GM19452 (cell line): ENCODE measurements at regions not wholly inside any gene's neighbourhood (a gene's known extent, or its start where the extent isn't known, plus 50 kb on each side); places are given as distances from the start of the nearest gene placed in this dataset.

Experiments
- ATAC-seq: cut with Tn5 transposase; IDR thresholded peaks from one replicate; pipeline ENCODE4 v1.9.1; 2021; ENCODE audit not compliant: unreplicated experiment

DNA sequence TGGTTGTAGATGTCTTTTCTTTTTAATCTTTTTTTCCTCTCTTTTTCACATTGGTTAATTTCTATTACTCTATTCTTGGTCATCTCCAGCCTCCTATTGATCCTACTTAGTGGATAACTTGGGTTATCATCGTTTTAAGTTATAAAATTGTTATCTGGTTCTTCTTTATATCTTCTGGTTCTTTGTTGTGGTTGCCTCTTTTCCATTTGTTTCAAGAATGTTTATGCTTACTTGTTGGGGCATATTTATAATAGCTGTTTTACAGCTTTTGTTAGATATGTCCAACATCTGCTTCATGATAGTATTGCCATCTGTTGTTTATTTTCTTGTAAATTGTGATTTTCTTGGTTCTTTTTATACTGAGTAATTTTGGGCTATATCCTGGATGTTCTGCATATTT, 1429.6 kb downstream of the TBC1D22A start:
- ATAC-seq = no peak

DNA sequence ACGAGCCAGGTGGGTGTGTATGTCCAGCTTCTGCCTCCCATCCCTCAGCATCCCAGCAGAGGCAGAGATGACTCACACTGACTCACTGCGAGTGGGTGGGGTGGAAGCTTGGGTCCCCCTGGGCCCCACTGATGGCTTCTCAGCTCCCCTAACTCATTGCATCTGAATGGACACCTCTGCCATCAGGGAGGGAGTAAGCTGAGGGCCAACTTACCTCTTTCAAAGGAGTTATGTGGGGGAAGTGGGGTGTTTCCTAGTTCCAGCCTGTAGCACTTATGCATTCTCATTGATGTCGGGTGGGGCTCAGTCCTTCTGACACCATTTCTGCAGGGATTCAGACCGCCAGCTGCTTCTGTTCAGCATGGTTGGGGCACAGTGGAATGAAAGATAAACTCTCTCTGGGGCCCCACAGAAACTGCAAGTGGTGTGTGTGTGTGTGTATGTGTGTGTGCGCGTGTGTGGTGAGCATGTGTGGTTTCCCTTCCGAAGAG, 1425.8 kb downstream of the TBC1D22A start:
- ATAC-seq = no peak

DNA sequence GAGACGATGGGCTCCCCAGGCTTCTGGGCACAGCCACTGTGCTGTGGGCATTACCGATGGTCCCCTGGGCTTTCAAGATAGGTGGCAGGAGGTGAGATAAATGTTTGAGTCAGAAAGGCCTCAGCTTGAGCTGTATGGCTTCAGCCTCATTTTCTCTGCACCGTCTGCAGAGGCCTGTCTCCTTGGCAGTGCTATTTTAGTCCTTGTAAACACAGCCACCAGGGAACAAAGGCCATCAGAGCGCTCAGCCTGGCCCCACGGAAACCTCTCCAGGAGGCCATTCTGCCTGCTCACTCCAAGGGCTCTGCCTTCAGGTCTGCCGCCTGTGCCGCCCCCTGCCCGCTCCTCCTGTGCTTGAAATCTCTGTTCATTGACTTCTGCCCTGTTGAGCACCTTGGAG, 1424.9 kb downstream of the TBC1D22A start:
- no peak for ATAC-seq

GRCh38 chr22:48186146-48186790, 1423.8 kb downstream of the TBC1D22A start:
- ATAC-seq = no peak

DNA sequence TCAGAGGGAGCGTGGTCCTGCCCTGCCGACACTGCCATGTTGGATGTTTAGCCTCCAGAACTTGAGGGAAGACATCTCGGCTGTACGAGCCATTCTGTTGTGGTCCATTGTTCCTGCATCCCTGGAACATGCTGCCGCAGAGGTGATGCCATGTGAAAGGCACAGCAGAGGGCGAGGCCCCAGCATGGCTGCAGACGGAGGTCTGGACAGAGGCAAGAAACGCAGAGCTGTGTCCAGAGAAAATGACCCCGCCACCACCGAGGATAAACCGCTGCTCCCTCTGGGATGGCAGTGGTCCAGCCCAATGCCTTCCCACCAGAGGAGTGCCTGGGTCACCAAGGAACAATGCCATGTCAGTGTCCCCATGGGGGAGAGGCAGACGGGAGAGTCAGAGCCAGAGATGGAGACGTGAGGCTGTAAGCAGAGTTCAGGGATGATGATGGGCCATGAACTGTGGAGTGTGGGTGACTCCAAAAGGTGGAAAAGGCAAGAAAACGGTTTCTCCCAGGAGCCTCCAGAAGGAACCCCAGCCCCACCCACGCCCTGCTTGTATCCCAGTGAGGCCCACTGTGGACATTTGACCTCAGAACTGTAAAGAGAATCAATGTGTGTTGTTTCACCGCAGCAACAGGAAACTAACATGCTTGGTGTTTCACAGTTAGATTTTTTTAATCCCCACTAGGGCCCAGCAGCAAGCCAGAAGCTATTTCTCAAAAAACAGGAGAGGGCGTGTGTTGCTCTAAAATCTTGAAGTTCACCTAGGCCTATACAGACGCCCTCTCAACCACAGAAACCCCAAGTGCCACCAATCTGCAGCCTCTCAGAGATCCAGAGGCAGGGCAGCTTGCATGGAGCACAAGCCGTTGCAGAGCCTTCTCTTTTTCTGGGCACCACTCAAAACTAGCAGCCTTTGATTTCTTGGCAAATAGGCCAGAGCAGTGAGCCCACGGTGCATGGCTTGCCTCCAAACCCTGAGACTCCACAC, 1422.9 kb downstream of the TBC1D22A start:
- no peak for ATAC-seq

- ATAC-seq = no peak
These were observed 1420.7 kb downstream of the TBC1D22A start for GRCh38 chr22:48182846-48183805.

DNA sequence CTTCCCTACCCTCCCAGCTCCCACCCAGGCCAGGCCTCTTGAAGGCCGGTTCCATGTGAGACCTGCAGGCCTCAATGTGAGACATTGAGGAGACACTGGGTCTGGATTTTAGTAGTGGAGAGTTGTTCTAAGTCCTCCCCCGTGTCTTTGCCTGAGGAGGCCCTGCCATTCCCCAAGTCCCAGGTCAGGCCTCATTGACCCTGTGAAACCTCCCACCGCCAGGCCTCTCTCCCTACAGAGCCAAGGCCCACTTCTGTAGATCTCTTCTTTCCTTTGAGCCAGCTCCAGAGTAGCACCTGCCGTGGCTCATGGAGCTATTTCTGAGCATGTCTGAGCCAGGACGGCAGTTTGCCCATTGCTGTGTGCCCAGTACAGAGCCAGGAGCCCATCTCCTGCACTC, 1419.6 kb downstream of the TBC1D22A start:
- ATAC-seq = no peak

- no peak for ATAC-seq
These were observed 1419.0 kb downstream of the TBC1D22A start for GRCh38 chr22:48181263-48181955.

GRCh38 chr22:48180631-48181030, 1418.2 kb downstream of the TBC1D22A start:
- ATAC-seq = no peak

GRCh38 chr22:48179571-48180546, 1417.4 kb downstream of the TBC1D22A start:
- no peak for ATAC-seq

- no peak for ATAC-seq
These were observed 1416.1 kb downstream of the TBC1D22A start for GRCh38 chr22:48178536-48178935.

DNA sequence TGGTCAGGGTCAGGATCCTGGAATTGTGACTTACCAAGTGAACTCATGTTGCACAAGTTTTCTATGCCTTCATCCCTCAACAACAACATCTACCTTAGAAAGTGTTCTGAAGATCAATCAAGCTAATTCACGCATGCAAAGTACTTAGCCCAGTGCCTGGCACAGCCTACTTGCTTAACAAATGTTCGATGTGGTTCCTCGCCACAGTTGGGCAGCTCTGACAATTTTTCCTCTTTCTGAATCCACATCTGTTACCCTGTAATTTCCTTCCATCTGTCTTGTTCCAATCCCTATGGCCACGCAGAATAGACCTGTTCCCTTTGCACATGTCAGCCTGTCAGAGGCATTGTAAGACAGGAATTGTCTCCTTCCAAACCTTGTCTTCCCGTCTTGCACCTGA, 1415.2 kb downstream of the TBC1D22A start:
- no peak for ATAC-seq

- no peak for ATAC-seq
These were observed 1413.3 kb downstream of the TBC1D22A start for GRCh38 chr22:48175721-48176120.

DNA sequence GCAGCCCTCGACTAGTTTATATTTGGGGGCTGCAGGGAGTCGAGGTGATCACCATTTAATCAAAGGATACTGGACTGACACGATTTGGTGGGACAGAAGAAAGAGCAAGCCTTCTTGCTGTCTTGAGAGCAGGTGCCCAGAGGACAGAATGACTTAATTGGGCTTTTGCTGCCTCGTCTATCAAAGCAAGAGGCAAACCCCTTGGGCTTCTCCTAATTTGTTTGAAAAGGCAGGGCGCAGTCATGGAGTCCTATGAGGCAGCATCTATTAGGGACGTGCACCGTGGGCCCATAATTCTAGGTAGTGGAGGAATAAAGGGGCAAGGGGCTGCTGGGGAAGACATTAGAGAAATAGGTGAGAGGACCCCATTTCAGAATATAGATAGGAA, 1411.3 kb downstream of the TBC1D22A start:
- no peak for ATAC-seq

DNA sequence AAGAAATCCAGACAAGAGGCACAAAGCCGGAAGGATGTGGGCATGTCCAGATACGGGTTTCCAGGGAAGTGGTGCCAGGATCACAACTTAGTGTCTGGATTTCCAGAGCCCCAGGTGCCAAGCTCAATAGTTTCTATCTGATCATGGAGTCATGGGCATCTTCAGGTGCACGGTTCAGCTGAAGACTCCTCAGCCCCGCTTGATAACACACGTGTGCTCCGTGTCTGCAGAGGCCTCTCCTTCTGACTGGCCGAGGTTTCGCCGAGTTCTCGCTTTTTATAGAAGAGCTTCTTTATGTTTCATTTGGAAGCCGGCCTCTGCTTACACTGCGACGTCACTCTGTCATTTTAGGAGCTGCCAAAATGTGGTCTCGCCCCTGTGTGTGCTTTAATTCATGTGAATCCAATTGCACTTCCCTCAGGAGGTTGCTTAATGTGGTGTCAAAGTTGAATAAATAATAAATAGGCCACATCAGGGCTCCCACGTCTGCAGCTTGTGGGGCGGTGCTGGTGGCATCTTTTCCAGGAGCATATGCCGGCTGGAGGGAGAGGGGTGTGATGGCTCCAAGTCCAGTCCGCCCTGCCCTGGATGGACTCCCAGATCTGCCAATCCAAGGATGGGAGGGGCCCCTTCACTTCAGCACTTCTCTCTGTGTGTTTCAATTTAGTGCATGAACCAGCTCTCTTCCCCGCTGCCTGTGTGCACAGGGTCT, 1410.8 kb downstream of the TBC1D22A start:
- ATAC-seq = no peak

DNA sequence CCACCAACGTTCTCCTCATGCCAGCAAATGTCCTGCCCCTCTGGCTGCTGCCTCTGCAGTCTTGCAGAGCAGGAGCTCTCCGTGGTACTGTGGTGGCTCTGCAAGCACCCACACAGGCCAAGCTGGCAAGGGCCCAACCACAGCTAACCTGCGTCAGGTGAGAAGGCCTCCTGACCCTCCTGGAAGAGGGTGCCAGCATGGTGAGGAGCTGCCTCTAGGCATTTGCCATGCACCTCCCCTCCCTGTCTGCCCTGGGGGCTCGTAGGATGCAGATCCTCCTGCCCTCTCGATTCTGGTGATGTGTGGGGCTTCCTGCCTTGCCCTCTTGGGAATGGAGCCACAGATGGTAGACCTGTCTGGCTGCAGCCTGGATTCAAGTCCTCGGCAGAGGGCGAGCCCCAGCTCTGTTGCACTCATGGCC, 1408.8 kb downstream of the TBC1D22A start:
- ATAC-seq = no peak

GRCh38 chr22:48169227-48169626, 1406.8 kb downstream of the TBC1D22A start:
- no peak for ATAC-seq

DNA sequence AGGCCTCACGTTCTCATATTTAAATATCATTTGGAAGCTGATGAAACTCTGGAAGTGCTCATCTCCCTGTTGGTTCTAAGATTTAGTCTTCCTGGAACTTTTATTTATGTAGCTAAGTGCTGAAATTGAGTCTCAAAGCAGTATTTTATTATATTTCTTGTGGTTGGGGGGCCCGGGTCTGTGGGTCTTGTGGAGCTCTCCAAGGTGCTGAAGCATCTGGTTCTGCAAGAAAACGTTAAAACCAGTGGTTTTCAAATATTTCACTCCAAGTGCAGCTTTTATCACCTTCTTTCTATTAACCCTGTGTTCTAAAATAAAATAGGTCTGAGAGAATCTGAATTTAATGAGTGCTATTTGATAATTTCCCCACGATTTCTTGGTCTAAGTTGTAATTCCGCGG, 1404.8 kb downstream of the TBC1D22A start:
- no peak for ATAC-seq

DNA sequence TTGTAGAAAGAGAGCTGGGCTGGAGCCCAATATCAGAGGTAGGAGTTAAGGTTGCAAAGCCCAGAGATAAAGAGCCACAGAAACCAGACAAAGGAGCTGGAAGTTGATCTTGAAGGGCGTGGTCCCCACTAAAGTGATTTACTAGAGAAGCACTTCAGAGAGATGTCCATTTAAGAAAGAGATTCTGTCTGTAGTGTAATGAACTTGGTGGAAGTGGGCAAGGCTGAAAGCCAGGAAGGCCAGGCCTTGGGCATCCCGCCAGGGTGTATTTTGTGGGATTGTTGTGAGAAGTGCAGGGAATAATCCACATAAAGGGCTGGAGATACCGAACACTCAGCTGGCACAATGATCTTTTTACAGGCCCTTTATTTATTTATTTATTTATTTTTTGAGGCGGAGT, 1398.8 kb downstream of the TBC1D22A start:
- ATAC-seq = no peak
